GM13977 (cell line): ENCODE measurements at regions not wholly inside any gene's neighbourhood (a gene's known extent, or its start where the extent isn't known, plus 50 kb on each side); places are given as distances from the start of the nearest gene placed in this dataset.

Source experiments
- DNase-seq: peaks from one replicate; pipeline ENCODE4 v3.0.0; 2012; ENCODE audit warnings: low spot score
- CTCF ChIP-seq: IDR thresholded peaks from 2 replicates; pipeline ENCODE4 v1.5.1; 2012; ENCODE audit warnings: mild to moderate bottlenecking, control low read depth; ENCODE audit not compliant: insufficient read depth; ENCODE audit errors: extremely low read depth, missing control alignments
- in situ Hi-C: fragments of 300-500 bp; cut with MboI; formaldehyde crosslinking; loops from one replicate; pipeline ENCODE4 v1.12.0; 2022; ENCODE audit warnings: low sequenced_read_pairs, low pct_unique_long_range_greater_than_20kb, mixed read lengths, inconsistent platforms; ENCODE audit not compliant: unreplicated experiment

- TF ChIP-seq CTCF: no peak
- DNase-seq: no peak
- in situ Hi-C loops: no loop called here
Observed at GRCh38 chr14:76694106-76694505, 67.2 kb upstream of the VASH1 start.

GRCh38 chr14:76695263-76695920 is 65.9 kb upstream of the VASH1 start:
- no peak for DNase-seq
- in situ Hi-C loops: no loop called here
- no peak for TF ChIP-seq CTCF

GRCh38 chr14:76696361-76696760 is 64.9 kb upstream of the VASH1 start:
- TF ChIP-seq CTCF: no peak
- in situ Hi-C loops: no loop called here
- DNase-seq: no peak

- in situ Hi-C loops: no loop called here
- no peak for TF ChIP-seq CTCF
- no peak for DNase-seq
Observed at GRCh38 chr14:76696791-76697190, 64.5 kb upstream of the VASH1 start.

GRCh38 chr14:76697246-76697905 is 63.9 kb upstream of the VASH1 start:
- no peak for TF ChIP-seq CTCF
- no peak for DNase-seq
- in situ Hi-C loops: no loop called here

- TF ChIP-seq CTCF: no peak
- in situ Hi-C loops: no loop called here
- DNase-seq: no peak
Observed at GRCh38 chr14:76698191-76698590, 63.1 kb upstream of the VASH1 start.
